Stomach (tissue), 4 donors: ENCODE measurements at regions not wholly inside any gene's neighbourhood (a gene's known extent, or its start where the extent isn't known, plus 50 kb on each side); places are given as distances from the start of the nearest gene placed in this dataset.

Source experiments
- POLR2A ChIP-seq, 4 donors: fragments of 450-650 bp; IDR thresholded peaks; one replicate each; pipeline ENCODE4 v1.6.1; 2016; ENCODE audit warnings: antibody characterized with exemption in 4 of 4, control low read depth in 2 of 4, mild to moderate bottlenecking in 1 of 4, moderate library complexity in 1 of 4
- TF ChIP-seq, protein P1 (sequence below), 7 experiments: fragments of 450-650 bp in 4 of 7; fragments of 200-600 bp in 3 of 7; sonication (generic) in 3 of 7; IDR thresholded peaks; one replicate each; pipeline ENCODE4 v1.5.1; 2016 to 2019; ENCODE audit warnings: antibody characterized with exemption in 7 of 7, control low read depth in 2 of 7, mild to moderate bottlenecking in 1 of 7

DNA sequence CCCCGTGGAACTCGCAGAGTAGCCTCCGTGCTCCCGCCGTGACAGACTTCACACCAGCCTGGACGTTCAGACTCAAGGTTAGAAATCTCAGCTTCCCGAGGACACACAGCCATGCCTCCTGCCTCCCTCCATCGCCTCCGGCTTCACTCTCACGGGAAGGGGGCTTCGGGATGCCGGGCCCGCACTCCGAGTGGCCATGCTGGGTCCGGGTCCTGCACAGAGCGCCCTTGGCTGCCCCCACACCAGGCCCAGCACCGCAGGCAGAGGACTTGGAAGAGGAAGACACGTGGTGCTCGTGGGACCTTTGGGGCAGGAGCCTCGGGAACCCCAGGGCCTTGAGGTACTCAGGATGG, 89.8 kb downstream of the PDGFA start:
- no peak for TF ChIP-seq POLR2A (IDR thresholded peaks at IDR 0.05)
- TF ChIP-seq, protein P1, sequence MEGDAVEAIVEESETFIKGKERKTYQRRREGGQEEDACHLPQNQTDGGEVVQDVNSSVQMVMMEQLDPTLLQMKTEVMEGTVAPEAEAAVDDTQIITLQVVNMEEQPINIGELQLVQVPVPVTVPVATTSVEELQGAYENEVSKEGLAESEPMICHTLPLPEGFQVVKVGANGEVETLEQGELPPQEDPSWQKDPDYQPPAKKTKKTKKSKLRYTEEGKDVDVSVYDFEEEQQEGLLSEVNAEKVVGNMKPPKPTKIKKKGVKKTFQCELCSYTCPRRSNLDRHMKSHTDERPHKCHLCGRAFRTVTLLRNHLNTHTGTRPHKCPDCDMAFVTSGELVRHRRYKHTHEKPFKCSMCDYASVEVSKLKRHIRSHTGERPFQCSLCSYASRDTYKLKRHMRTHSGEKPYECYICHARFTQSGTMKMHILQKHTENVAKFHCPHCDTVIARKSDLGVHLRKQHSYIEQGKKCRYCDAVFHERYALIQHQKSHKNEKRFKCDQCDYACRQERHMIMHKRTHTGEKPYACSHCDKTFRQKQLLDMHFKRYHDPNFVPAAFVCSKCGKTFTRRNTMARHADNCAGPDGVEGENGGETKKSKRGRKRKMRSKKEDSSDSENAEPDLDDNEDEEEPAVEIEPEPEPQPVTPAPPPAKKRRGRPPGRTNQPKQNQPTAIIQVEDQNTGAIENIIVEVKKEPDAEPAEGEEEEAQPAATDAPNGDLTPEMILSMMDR (IDR thresholded peaks at IDR 0.05): no peak
